ENCODE measurements at regions not wholly inside any gene's neighbourhood (a gene's known extent, or its start where the extent isn't known, plus 50 kb on each side); places are given as distances from the start of the nearest gene placed in this dataset.

- no peak for TF ChIP-seq CTCF (IDR thresholded peaks at IDR 0.05)
- TF ChIP-seq POLR2A (IDR thresholded peaks at IDR 0.05; ENCODE audit: low read depth) = no peak
- TF ChIP-seq EP300 (IDR thresholded peaks at IDR 0.05) = no peak
- no peak for TF ChIP-seq POLR2AphosphoS5 (IDR thresholded peaks at IDR 0.05)
These were observed 70.6 kb upstream of the SLC44A1 start for GRCh38 chr9:105173826-105174225.

All from esophagus muscularis mucosa (tissue), 4 donors.